Activated CD8-positive, alpha-beta T cell treated with anti-CD3 and anti-CD28 coated beads, Interleukin-2, amount 10 ng/mL, durations not matched to agents 7 days and 5 days (primary cell): ENCODE measurements at regions not wholly inside any gene's neighbourhood (a gene's known extent, or its start where the extent isn't known, plus 50 kb on each side); places are given as distances from the start of the nearest gene placed in this dataset.

Source experiments
- ATAC-seq: fragments of 150-1000 bp; cut with Tn5 transposase; one replicate; pipeline ENCODE4 v1.10.0; 2021; ENCODE audit warnings: moderate library complexity
- CTCF ChIA-PET: fragments of 350-600 bp; sonication (Branson Sonifier 250); formaldehyde crosslinking; loops from one replicate; lab custom pipeline; 2021; ENCODE audit warnings: antibody characterized with exemption; lab: Charles Lee
- POLR2A ChIA-PET: fragments of 350-600 bp; sonication (Branson Sonifier 250); formaldehyde crosslinking; loops from one replicate; lab custom pipeline; 2021; ENCODE audit warnings: antibody characterized with exemption; lab: Charles Lee
- DNase-seq: peaks from one replicate; pipeline ENCODE4 v3.0.0-alpha.2; 2020
- H3K27ac Mint-ChIP-seq: one replicate; pipeline ENCODE4 v1.8.0; 2021; ENCODE audit warnings: mild to moderate bottlenecking, mixed read lengths
- H3K27me3 Mint-ChIP-seq: one replicate; pipeline ENCODE4 v1.8.0; 2021; ENCODE audit warnings: low read depth, mixed read lengths
- H3K36me3 Mint-ChIP-seq: one replicate; pipeline ENCODE4 v1.8.0; 2021; ENCODE audit warnings: low read depth, mixed read lengths
- H3K4me1 Mint-ChIP-seq: one replicate; pipeline ENCODE4 v1.8.0; 2021; ENCODE audit warnings: low read depth, mixed read lengths
- H3K4me3 Mint-ChIP-seq: one replicate; pipeline ENCODE4 v1.8.0; 2021; ENCODE audit warnings: mild to moderate bottlenecking, mixed read lengths
- H3K9me3 Mint-ChIP-seq: one replicate; pipeline ENCODE4 v1.8.0; 2022; ENCODE audit warnings: mixed read lengths; ENCODE audit not compliant: insufficient read depth

- ATAC-seq = no peak
- Mint-ChIP-seq H3K4me3 (no peak overlapping the region), H3K9me3 (no peaks in the 10 kb centered on the region), H3K27me3 (peaks cover 2% of the 10 kb centered on the region), H3K27ac (no peak overlapping the region), H3K4me1 (no peaks in the 10 kb centered on the region), H3K36me3 (no peaks in the 10 kb centered on the region)
- DNase-seq = no peak
- ChIA-PET CTCF (no interaction called here), POLR2A (no interaction called here)
These were observed 170.7 kb downstream of the GASK1B start for GRCh38 chr4:158002173-158002572.

- Mint-ChIP-seq H3K36me3 (no peaks in the 10 kb centered on the region), H3K4me1 (no peaks in the 10 kb centered on the region), H3K27me3 (peaks cover 2% of the 10 kb centered on the region), H3K9me3 (no peaks in the 10 kb centered on the region), H3K4me3 (no peak overlapping the region), H3K27ac (no peak overlapping the region)
- POLR2A ChIA-PET = no interaction called here
- no peak for ATAC-seq
- no peak for DNase-seq
- CTCF ChIA-PET = no interaction called here
These were observed 171.1 kb downstream of the GASK1B start for GRCh38 chr4:158001756-158002155.

GRCh38 chr4:157999723-158000122 is 173.1 kb downstream of the GASK1B start:
- CTCF ChIA-PET = no interaction called here
- no peaks in the 10 kb centered on the region for H3K36me3 Mint-ChIP-seq
- no peak overlapping the region for H3K27ac Mint-ChIP-seq
- H3K27me3 Mint-ChIP-seq = peaks cover 2% of the 10 kb centered on the region
- no peaks in the 10 kb centered on the region for H3K9me3 Mint-ChIP-seq
- DNase-seq (no peak), ATAC-seq (no peak)
- H3K4me3 Mint-ChIP-seq = no peak overlapping the region
- POLR2A ChIA-PET = no interaction called here
- no peaks in the 10 kb centered on the region for H3K4me1 Mint-ChIP-seq

- DNase-seq (no peak), ATAC-seq (no peak)
- Mint-ChIP-seq H3K9me3 (no peaks in the 10 kb centered on the region), H3K27me3 (peaks cover 2% of the 10 kb centered on the region), H3K27ac (no peak overlapping the region), H3K36me3 (no peaks in the 10 kb centered on the region), H3K4me3 (no peak overlapping the region), H3K4me1 (no peaks in the 10 kb centered on the region)
- POLR2A ChIA-PET = no interaction called here
- CTCF ChIA-PET = no interaction called here
These were observed 175.5 kb downstream of the GASK1B start for GRCh38 chr4:157997296-157997695.

GRCh38 chr4:157996061-157997028 is 176.5 kb downstream of the GASK1B start:
- Mint-ChIP-seq H3K36me3 (no peaks in the 10 kb centered on the region), H3K4me3 (no peak overlapping the region), H3K27me3 (no peaks in the 10 kb centered on the region), H3K9me3 (no peaks in the 10 kb centered on the region), H3K27ac (no peak overlapping the region), H3K4me1 (no peaks in the 10 kb centered on the region)
- ChIA-PET CTCF (no interaction called here), POLR2A (no interaction called here)
- DNase-seq (no peak), ATAC-seq (no peak)

- H3K4me1 Mint-ChIP-seq = no peaks in the 10 kb centered on the region
- DNase-seq (no peak), ATAC-seq (no peak)
- H3K9me3 Mint-ChIP-seq = no peaks in the 10 kb centered on the region
- ChIA-PET POLR2A (no interaction called here), CTCF (no interaction called here)
- H3K27me3 Mint-ChIP-seq = no peaks in the 10 kb centered on the region
- H3K27ac Mint-ChIP-seq = no peak overlapping the region
- H3K4me3 Mint-ChIP-seq = no peak overlapping the region
- H3K36me3 Mint-ChIP-seq = no peaks in the 10 kb centered on the region
These were observed 178.0 kb downstream of the GASK1B start for GRCh38 chr4:157994863-157995262.

GRCh38 chr4:157992948-157993839 is 179.6 kb downstream of the GASK1B start:
- H3K27me3 Mint-ChIP-seq = no peaks in the 10 kb centered on the region
- no peaks in the 10 kb centered on the region for H3K36me3 Mint-ChIP-seq
- DNase-seq (no peak), ATAC-seq (no peak)
- CTCF ChIA-PET = interaction anchor here (1.2 kb wide), 1 partner anchor 179 kb away, joined by 4 read pairs; the partner anchor contains the start of gene GASK1B
- H3K9me3 Mint-ChIP-seq = no peaks in the 10 kb centered on the region
- POLR2A ChIA-PET = no interaction called here
- no peak overlapping the region for H3K27ac Mint-ChIP-seq
- H3K4me1 Mint-ChIP-seq = no peaks in the 10 kb centered on the region
- no peak overlapping the region for H3K4me3 Mint-ChIP-seq

GRCh38 chr4:157992038-157992705 is 180.7 kb downstream of the GASK1B start:
- no peak overlapping the region for H3K27ac Mint-ChIP-seq
- POLR2A ChIA-PET = no interaction called here
- H3K27me3 Mint-ChIP-seq = no peaks in the 10 kb centered on the region
- ATAC-seq = no peak
- peak; percentile 49 for DNase-seq
- no peaks in the 10 kb centered on the region for H3K9me3 Mint-ChIP-seq
- H3K36me3 Mint-ChIP-seq = no peaks in the 10 kb centered on the region
- H3K4me1 Mint-ChIP-seq = no peaks in the 10 kb centered on the region
- H3K4me3 Mint-ChIP-seq = no peak overlapping the region
- CTCF ChIA-PET = no interaction called here

- Mint-ChIP-seq H3K27me3 (no peaks in the 10 kb centered on the region), H3K4me1 (no peaks in the 10 kb centered on the region), H3K4me3 (no peak overlapping the region), H3K27ac (no peak overlapping the region), H3K36me3 (no peaks in the 10 kb centered on the region), H3K9me3 (no peaks in the 10 kb centered on the region)
- ATAC-seq = no peak
- ChIA-PET POLR2A (no interaction called here), CTCF (no interaction called here)
- DNase-seq = no peak
These were observed 184.2 kb downstream of the GASK1B start for GRCh38 chr4:157988641-157989040.

- DNase-seq (no peak), ATAC-seq (no peak)
- Mint-ChIP-seq H3K27me3 (no peaks in the 10 kb centered on the region), H3K9me3 (no peaks in the 10 kb centered on the region), H3K4me3 (no peak overlapping the region), H3K4me1 (no peaks in the 10 kb centered on the region), H3K36me3 (no peaks in the 10 kb centered on the region), H3K27ac (no peak overlapping the region)
- CTCF ChIA-PET = interaction anchor here (1.2 kb wide), 1 partner anchor 288 kb away, joined by 3 read pairs; no protein-coding TSS in a partner anchor
- POLR2A ChIA-PET = no interaction called here
These were observed 188.4 kb downstream of the GASK1B start for GRCh38 chr4:157984285-157984911.

- H3K4me1 Mint-ChIP-seq = no peaks in the 10 kb centered on the region
- POLR2A ChIA-PET = no interaction called here
- no peak overlapping the region for H3K4me3 Mint-ChIP-seq
- no peaks in the 10 kb centered on the region for H3K27me3 Mint-ChIP-seq
- no peak for DNase-seq
- no peaks in the 10 kb centered on the region for H3K36me3 Mint-ChIP-seq
- ATAC-seq = no peak
- no peak overlapping the region for H3K27ac Mint-ChIP-seq
- CTCF ChIA-PET = no interaction called here
- H3K9me3 Mint-ChIP-seq = no peaks in the 10 kb centered on the region
These were observed 189.5 kb downstream of the GASK1B start for GRCh38 chr4:157983300-157983699.
